ENCODE measurements at regions not wholly inside any gene's neighbourhood (a gene's known extent, or its start where the extent isn't known, plus 50 kb on each side); places are given as distances from the start of the nearest gene placed in this dataset.
"Not testable (repeated sequence)": the region's sequence is repeated elsewhere in the genome, so short reads cannot be mapped to it uniquely, and the experiment has no call there.

DNA sequence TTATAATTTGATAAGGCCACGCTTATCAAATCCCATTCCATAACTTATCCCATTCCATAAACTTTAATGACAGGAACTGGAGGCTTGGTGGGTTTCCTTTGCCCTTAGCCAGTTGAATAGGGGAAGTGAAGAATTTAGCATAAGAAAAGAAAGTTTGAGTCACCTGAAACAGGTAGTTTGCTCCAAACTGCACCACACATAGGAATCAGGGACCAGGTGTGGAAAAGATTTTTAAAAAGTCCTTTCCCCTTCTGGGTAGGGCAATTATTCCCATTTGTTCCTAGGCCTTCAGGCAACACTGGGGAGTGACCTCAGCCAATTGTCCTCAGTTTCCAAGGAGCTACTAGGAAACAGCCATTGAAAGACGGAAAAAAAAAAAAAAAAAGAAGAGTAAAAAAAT, 525.7 kb upstream of the CNTN5 start:
- DNase-seq, result no peak

- DNase-seq, result no peak
Observed at GRCh38 chr11:98495601-98496000, 525.1 kb upstream of the CNTN5 start.

GRCh38 chr11:98507208-98507607, 513.5 kb upstream of the CNTN5 start:
- no peak for DNase-seq

DNA sequence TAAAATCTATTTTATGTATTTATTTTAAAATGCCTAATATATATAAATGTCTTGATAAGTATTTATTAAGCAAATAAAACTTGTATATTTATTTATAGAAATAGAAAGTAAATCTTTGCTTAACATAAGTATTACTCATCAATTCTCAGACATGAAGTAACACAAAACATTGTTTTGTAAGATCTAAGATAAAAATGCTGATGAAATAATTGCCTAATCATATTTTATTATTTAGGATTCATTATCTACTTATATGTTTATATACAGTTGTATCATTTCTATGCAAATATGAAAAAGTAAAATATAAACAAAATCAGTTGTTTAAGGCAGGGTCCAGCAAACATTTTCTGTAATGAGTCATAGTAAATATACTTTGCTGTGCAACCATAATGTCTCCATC, 507.8 kb upstream of the CNTN5 start:
- DNase-seq, result no peak

- no peak for DNase-seq
Observed at GRCh38 chr11:98531576-98531975, 489.2 kb upstream of the CNTN5 start.

GRCh38 chr11:98536023-98536422, 484.7 kb upstream of the CNTN5 start:
- DNase-seq, result no peak

DNA sequence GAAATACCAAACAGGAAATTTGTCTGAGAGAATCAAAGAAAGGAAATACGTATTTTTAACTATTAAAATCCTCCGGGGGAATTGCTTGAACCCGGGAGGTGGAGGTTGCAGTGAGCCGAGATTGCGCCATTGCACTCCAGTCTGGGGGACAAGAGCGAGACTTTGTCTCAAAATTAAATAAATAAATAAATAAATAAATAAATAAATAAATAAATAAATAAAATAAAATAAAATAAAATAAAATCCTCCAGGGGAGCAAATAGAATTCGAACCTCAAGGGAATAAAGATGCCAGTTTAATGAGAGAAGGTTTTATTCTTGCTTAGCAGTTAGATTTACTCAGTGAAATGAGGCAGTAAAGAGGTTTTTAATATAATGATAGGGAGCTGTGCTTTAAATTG, 482.4 kb upstream of the CNTN5 start:
- DNase-seq, result not testable (repeated sequence)

- DNase-seq, result no peak
Observed at GRCh38 chr11:98545544-98546175, 475.1 kb upstream of the CNTN5 start.

- no peak for DNase-seq
Observed at GRCh38 chr11:98549571-98549970, 471.2 kb upstream of the CNTN5 start.

- no peak for DNase-seq
Observed at GRCh38 chr11:98559961-98560360, 460.8 kb upstream of the CNTN5 start.

DNA sequence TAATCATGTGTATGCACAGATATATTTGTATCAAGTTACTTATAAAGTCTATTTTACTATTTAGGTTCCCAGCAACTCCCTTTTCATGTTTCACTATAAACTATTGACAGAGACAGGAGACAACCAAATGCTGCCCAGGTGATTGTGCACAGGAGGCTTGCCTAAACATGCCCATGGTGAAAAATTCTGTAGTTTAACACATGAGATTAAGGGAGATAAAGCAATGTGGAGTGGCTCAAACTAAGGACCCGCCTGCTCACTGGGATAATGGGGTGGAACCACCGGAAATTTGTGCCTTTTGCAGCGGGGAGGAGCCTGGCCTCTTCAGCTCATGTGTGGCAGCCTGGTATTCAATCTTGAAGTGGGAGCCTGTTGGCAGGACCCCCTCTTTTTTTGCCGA, 459.5 kb upstream of the CNTN5 start:
- DNase-seq, result peak; percentile 53

DNA sequence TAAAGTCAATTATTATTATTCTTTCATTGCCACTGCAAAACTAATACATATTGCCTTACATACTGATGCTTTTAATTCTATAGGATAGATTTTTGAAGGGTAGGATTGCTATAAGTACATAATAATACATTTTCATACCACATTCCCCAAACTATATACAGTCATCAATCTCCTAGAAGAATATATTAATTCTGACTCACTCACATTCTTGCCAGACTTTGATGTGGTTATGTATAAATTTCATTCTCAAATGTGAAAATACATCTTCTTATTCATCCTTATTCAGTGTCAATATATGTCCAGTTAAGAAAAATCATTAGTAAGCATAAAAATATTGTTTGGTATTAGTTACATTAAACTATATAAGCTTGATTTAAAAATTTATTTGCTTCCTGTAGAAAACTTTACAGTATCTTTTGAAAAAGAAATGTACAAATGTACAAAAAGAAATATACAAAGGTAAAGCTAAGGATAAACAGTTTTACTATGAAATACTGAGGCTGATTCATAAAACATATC, 458.8 kb upstream of the CNTN5 start:
- no peak for DNase-seq

DNA sequence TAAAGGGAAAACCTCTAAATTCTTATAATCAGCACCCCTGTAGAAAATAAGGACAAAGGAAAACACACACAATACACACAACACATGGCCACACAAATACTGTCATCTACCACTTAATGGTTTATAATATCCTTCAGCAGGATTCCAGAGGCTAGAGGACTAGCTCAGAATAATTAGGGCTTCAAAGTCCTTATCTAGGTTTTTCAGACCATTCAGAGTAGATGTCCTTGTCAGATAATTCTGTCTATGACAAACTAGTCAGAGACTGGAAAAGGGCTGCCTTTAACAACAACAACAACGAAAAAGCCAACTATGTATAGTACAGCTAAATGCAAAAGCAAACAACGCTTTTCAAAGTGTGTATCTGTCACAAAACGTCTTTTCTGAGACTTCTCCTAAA, 456.5 kb upstream of the CNTN5 start:
- DNase-seq, result no peak

GRCh38 chr11:98564881-98565280, 455.9 kb upstream of the CNTN5 start:
- no peak for DNase-seq

- DNase-seq, result no peak
Observed at GRCh38 chr11:98565311-98565710, 455.4 kb upstream of the CNTN5 start.

DNA sequence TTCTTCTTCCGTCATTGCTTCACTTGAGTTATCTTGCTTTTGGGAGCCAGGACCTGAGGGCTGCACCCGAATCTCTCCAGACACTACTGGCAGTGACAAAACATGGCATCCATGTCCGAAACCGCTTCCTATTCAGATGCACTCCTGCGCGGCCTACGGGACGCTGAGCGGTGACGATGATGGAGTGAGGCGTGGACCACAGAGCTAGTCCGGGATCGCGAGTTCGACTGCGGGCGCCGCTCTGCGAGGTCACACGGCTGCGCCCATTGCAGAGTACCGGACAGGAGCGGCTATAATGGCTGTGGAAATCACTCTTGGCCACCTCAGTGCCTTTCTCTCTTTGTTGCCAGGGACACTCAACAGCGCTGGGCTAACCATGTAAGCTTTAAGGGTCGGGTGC, 453.8 kb upstream of the CNTN5 start:
- DNase-seq, result no peak

DNA sequence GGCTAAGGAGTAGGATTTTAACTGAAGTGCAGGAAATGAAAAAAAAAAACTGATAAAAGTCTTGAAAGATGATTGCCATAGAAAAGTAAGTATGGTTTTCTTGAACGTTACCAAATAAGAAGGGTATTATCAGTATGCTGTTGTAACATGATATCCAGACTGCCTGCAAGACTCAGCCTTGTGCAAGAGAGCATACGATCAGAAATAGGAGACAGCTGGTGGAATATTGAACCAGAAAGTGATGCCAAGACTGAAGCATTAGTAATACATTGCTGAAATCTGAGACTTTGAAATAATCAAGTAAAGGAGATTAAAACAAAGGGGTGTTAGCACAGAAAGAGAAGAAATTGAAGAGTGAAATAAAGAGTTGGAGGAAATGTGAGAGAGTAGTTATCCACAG, 452.7 kb upstream of the CNTN5 start:
- DNase-seq, result peak; percentile 88

DNA sequence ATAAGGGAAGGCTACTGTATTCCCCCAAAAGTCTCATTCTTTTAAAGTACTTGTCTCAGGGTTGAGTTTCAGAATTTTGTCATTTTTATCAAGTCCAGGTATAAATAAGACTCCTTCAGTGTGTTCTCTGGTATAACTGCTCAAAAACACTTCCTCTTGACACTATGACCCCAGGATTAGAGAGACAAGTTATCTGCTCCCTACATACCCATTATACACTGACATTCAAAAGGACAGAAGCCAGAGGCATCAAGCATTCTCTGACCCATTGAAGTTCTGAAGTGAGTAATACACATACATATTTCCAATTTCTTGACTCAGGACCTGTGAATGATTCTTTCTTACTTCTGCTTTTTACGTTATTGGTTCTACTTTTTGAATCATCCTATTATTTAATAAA, 447.8 kb upstream of the CNTN5 start:
- DNase-seq, result no peak

- no peak for DNase-seq
Observed at GRCh38 chr11:98587884-98588283, 432.9 kb upstream of the CNTN5 start.

- no peak for DNase-seq
Observed at GRCh38 chr11:98589967-98590366, 430.8 kb upstream of the CNTN5 start.

- no peak for DNase-seq
Observed at GRCh38 chr11:98600103-98600502, 420.6 kb upstream of the CNTN5 start.

- no peak for DNase-seq
Observed at GRCh38 chr11:98600786-98601773, 419.7 kb upstream of the CNTN5 start.

DNA sequence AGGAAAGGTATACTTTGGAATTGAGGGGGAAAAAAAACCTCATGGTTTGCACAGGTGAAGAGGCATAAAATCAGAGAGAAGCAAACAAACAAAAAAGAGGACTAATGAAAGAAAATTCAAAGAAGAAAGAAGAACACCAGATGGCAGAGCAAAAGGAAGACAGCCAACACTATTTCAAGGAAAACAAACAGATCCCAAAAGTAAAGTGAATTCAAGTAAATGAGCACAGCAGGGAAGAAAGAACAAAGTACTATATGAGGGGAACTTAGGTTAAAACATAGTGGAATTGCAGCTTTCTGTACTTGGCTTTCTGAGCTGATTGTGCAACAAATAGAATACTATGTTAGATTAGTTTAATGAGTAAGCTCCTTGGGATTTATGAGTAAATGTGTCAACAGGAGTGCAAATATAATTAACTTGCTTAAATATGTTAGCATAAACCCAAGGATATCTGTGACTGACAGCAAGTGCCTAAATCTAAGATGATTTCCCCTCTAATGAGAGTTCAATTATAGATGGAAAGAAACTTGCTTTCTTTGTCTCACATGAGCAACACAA, 404.6 kb upstream of the CNTN5 start:
- DNase-seq, result no peak

DNA sequence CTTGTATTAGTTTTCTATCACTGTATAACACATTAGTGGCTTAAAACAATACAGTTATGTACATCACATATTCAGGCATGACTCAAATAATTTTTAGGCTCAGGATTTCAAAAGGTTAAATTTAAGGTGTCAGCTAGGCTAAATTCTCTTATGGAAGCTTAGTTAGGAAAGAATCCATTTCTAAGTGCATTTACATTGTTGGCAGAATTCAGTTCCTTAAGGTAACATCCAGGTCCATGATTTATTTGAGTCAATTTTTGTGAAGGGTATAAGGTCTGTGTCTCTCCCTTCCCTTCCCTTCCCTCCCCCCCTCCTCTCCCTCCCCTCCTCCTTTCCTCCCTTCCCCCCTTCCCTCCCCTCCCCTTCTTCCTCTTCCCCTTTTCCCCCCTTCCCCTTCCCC, 399.0 kb upstream of the CNTN5 start:
- DNase-seq, result no peak

Data from NCI-H2171 (cell line).